GM12878 (cell line): ENCODE measurements at regions not wholly inside any gene's neighbourhood (a gene's known extent, or its start where the extent isn't known, plus 50 kb on each side); places are given as distances from the start of the nearest gene placed in this dataset.

ENCODE experiments used
- POLR2AphosphoS5 ChIP-seq: IDR thresholded peaks from 2 replicates; pipeline ENCODE4 v1.6.1; 2011; ENCODE audit warnings: mild to moderate bottlenecking, low read length, inconsistent platforms
- TCF12 ChIP-seq: IDR thresholded peaks from 2 replicates; pipeline ENCODE4 v1.6.1; 2011; ENCODE audit warnings: low read depth, mild to moderate bottlenecking, low read length
- TF ChIP-seq, protein P1 (sequence below): IDR thresholded peaks from 2 replicates; pipeline ENCODE4 v1.6.1; 2011; ENCODE audit warnings: low read depth, mild to moderate bottlenecking, low read length, moderate library complexity, borderline replicate concordance; ENCODE audit errors: extremely low read depth
- TF ChIP-seq, protein P2 (sequence below), 3 experiments: IDR thresholded peaks in 2 of 3; conservative IDR thresholded peaks in 1 of 3; 2 replicates each; pipeline ENCODE4 v1.5.1; 2011; ENCODE audit warnings: low read depth in 3 of 3, low read length in 3 of 3, mild to moderate bottlenecking in 3 of 3, control low read depth in 2 of 3, moderate library complexity in 2 of 3, inconsistent platforms in 1 of 3, mixed read lengths in 1 of 3; ENCODE audit not compliant: control insufficient read depth in 2 of 3, insufficient read depth in 1 of 3; ENCODE audit errors: extremely low read depth in 1 of 3

DNA sequence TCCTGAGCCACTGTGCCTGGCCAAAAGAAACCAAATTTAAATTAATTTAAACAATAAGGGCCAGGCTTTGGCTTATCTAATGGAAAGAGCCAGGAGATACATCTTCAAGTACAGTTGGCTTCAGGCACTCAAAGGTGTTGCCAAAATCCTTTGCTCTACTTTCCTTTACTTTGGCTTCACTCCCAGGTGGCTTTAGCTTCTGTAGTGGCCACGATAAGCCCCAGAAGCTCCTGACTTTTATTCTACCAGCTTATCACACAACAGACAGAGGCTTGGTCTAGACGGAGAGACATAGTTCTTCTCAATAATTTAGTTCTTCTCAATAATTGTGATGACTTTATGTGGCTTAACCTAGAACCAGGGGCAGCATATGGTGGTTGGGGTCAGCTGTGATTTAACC, 211.2 kb upstream of the LNX1 start:
- TF ChIP-seq TCF12 (no peak), POLR2AphosphoS5 (no peak)
- TF ChIP-seq, protein P1, sequence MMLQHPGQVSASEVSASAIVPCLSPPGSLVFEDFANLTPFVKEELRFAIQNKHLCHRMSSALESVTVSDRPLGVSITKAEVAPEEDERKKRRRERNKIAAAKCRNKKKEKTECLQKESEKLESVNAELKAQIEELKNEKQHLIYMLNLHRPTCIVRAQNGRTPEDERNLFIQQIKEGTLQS, result no peak
- TF ChIP-seq, protein P2, sequence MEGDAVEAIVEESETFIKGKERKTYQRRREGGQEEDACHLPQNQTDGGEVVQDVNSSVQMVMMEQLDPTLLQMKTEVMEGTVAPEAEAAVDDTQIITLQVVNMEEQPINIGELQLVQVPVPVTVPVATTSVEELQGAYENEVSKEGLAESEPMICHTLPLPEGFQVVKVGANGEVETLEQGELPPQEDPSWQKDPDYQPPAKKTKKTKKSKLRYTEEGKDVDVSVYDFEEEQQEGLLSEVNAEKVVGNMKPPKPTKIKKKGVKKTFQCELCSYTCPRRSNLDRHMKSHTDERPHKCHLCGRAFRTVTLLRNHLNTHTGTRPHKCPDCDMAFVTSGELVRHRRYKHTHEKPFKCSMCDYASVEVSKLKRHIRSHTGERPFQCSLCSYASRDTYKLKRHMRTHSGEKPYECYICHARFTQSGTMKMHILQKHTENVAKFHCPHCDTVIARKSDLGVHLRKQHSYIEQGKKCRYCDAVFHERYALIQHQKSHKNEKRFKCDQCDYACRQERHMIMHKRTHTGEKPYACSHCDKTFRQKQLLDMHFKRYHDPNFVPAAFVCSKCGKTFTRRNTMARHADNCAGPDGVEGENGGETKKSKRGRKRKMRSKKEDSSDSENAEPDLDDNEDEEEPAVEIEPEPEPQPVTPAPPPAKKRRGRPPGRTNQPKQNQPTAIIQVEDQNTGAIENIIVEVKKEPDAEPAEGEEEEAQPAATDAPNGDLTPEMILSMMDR (IDR thresholded peaks at IDR 0.05 in 2 of 3, conservative IDR thresholded peaks at IDR 0.05 in 1 of 3; ENCODE audit: control insufficient read depth in 2 of 3, extremely low read depth in 1 of 3, insufficient read depth in 1 of 3, low read depth in 3 of 3, low read length in 3 of 3), result no peak
